Mammary epithelial cell (primary cell): ENCODE measurements at regions not wholly inside any gene's neighbourhood (a gene's known extent, or its start where the extent isn't known, plus 50 kb on each side); places are given as distances from the start of the nearest gene placed in this dataset.

Experiments used
- EZH2 ChIP-seq: IDR thresholded peaks from 2 replicates; pipeline ENCODE4 v1.6.1; 2012; ENCODE audit warnings: low read length, inconsistent platforms, borderline replicate concordance
- TF ChIP-seq, protein P1 (sequence below), 2 donors: IDR thresholded peaks in 1 of 2; conservative IDR thresholded peaks in 1 of 2; 2 replicates each; pipeline ENCODE4 v1.5.1; 2011 to 2012; ENCODE audit warnings: inconsistent platforms in 2 of 2, low read length in 2 of 2, mild to moderate bottlenecking in 2 of 2, control low read depth in 1 of 2, low read depth in 1 of 2; ENCODE audit not compliant: insufficient read depth in 1 of 2; ENCODE audit errors: extremely low read depth in 1 of 2

DNA sequence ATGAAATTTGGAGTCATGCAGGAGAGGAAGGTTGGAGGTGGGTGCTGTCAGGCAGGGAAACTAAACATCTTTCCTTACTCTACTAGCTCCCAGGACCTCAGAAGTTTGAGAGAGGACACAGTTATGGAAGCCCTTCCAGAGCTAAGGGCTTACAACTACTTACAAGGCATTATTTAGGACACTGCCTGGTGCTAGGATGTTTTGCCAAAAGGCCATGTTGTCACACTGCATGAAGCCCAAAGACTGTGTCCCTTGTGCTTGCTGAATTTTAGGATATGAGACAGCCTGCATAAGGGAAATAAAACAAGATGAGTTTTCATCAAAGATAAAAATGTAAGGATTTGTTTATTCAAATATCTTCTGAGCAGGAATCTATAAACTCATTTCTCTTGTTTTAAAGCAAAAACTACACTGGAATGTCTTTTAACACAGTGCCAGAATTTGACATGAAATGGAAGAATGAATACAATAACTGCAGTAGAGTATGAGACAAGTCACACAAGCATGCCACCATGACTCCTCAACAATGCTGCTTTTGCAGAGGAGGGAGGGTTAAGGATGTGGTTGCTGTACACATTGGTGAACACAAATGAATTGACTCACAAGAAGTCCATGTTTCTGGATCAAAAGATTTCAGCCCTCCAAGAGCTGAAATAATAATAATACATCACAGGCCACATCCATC lies 258.4 kb downstream of the SPRY2 start:
- TF ChIP-seq, protein P1, sequence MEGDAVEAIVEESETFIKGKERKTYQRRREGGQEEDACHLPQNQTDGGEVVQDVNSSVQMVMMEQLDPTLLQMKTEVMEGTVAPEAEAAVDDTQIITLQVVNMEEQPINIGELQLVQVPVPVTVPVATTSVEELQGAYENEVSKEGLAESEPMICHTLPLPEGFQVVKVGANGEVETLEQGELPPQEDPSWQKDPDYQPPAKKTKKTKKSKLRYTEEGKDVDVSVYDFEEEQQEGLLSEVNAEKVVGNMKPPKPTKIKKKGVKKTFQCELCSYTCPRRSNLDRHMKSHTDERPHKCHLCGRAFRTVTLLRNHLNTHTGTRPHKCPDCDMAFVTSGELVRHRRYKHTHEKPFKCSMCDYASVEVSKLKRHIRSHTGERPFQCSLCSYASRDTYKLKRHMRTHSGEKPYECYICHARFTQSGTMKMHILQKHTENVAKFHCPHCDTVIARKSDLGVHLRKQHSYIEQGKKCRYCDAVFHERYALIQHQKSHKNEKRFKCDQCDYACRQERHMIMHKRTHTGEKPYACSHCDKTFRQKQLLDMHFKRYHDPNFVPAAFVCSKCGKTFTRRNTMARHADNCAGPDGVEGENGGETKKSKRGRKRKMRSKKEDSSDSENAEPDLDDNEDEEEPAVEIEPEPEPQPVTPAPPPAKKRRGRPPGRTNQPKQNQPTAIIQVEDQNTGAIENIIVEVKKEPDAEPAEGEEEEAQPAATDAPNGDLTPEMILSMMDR (conservative IDR thresholded peaks at IDR 0.05 in 1 of 2, IDR thresholded peaks at IDR 0.05 in 1 of 2; ENCODE audit: extremely low read depth in 1 of 2, insufficient read depth in 1 of 2, low read depth in 1 of 2, low read length in 2 of 2): no peak
- no peak for TF ChIP-seq EZH2
